ENCODE measurements at regions not wholly inside any gene's neighbourhood (a gene's known extent, or its start where the extent isn't known, plus 50 kb on each side); places are given as distances from the start of the nearest gene placed in this dataset.

GRCh38 chr2:137828624-137829023 is 135.6 kb upstream of the HNMT start:
- TF ChIP-seq ZNF274 (IDR thresholded peaks at IDR 0.05; ENCODE audit: low read depth, low read length) (no peak), SUZ12 (IDR thresholded peaks at IDR 0.05; ENCODE audit: extremely low read depth, insufficient read depth, insufficient read length) (no peak), YY1 (IDR thresholded peaks at IDR 0.05; ENCODE audit: insufficient read depth, insufficient read length) (no peak)

Measured in NT2/D1 (cell line).